Endothelial cell of umbilical vein (primary cell): ENCODE measurements at regions not wholly inside any gene's neighbourhood (a gene's known extent, or its start where the extent isn't known, plus 50 kb on each side); places are given as distances from the start of the nearest gene placed in this dataset.

Source experiments
- BruUV-seq: library from RNA; stranded (reverse); fragments of 400-500 nt; replicated peaks from 2 replicates; lab custom pipeline; 2021; lab: Mats Ljungman, UMichigan
- CTCF ChIA-PET: fragments of 300-600, 350-600 bp; sonication (Branson Sonifier 250); formaldehyde crosslinking; loops from one replicate; lab custom pipeline; 2021; ENCODE audit warnings: antibody characterized with exemption, inconsistent platforms; lab: Charles Lee
- POLR2A ChIA-PET: fragments of 300-600, 350-600 bp; sonication (Branson Sonifier 250); formaldehyde crosslinking; loops from one replicate; lab custom pipeline; 2021; ENCODE audit warnings: antibody characterized with exemption, inconsistent platforms; lab: Charles Lee
- DNase-seq: peaks from one replicate; pipeline ENCODE4 v3.0.0-alpha.2; 2011; ENCODE audit warnings: low read depth, low spot score
- FAIRE-seq: peaks from 2 replicates; lab custom pipeline; 2011; peaks lifted over from hg19 to GRCh38; lab: Jason Lieb, UNC
- H2AFZ ChIP-seq: 2 replicates; pipeline ENCODE4 v1.6.0; 2012; ENCODE audit warnings: low read depth, low read length, control low read depth, inconsistent platforms
- H3K27ac ChIP-seq: 2 replicates; pipeline ENCODE4 v1.5.1; 2011; ENCODE audit warnings: low read depth, mild to moderate bottlenecking, control low read depth, low read length, moderate library complexity; ENCODE audit not compliant: insufficient read depth
- H3K27me3 ChIP-seq, 2 experiments: 2 replicates each; pipeline versions ENCODE4 v1.6.0 to v1.6.1; 2011; ENCODE audit warnings: low read length in 2 of 2, mixed read lengths in 1 of 2; ENCODE audit not compliant: control insufficient read depth in 2 of 2, insufficient read depth in 2 of 2
- H3K36me3 ChIP-seq, 2 experiments: 2 replicates in 1 of 2; 3 replicates in 1 of 2; pipeline ENCODE4 v1.5.1; 2011; ENCODE audit warnings: low read length in 2 of 2, mild to moderate bottlenecking in 1 of 2, moderate library complexity in 1 of 2; ENCODE audit not compliant: control insufficient read depth in 2 of 2, insufficient read depth in 2 of 2; ENCODE audit errors: extremely low read depth in 1 of 2
- H3K4me1 ChIP-seq: 3 replicates; pipeline ENCODE4 v1.5.1; 2011; ENCODE audit warnings: mild to moderate bottlenecking, low read length; ENCODE audit not compliant: control insufficient read depth, insufficient read depth; ENCODE audit errors: extremely low read depth
- H3K4me2 ChIP-seq: 2 replicates; pipeline ENCODE4 v1.6.1; 2011; ENCODE audit warnings: low read length, control low read depth, mixed read lengths; ENCODE audit not compliant: insufficient read depth
- H3K4me3 ChIP-seq, 3 experiments: fragments of 200-600 bp in 1 of 3; sonication (generic), shearing (Covaris generic) in 1 of 3; replicated peaks in 1 of 3; 2 replicates each; pipeline ENCODE4 v1.5.1; 2011 to 2016; ENCODE audit warnings: control low read depth in 3 of 3, low read length in 3 of 3, mild to moderate bottlenecking in 2 of 3, inconsistent platforms in 1 of 3, low read depth in 1 of 3, moderate library complexity in 1 of 3; ENCODE audit not compliant: insufficient read depth in 1 of 3
- H3K79me2 ChIP-seq: 2 replicates; pipeline ENCODE4 v1.6.0; 2012; ENCODE audit warnings: low read length, inconsistent platforms; ENCODE audit not compliant: control insufficient read depth, insufficient read depth
- H3K9ac ChIP-seq: replicated peaks from 2 replicates; pipeline ENCODE3; 2011; ENCODE audit warnings: low read length, control low read depth; ENCODE audit not compliant: insufficient read depth; ENCODE audit errors: extremely low read depth
- H3K9me1 ChIP-seq: replicated peaks from 3 replicates; pipeline ENCODE4 v1.6.0; 2011; ENCODE audit warnings: mild to moderate bottlenecking, low read length; ENCODE audit not compliant: control insufficient read depth, insufficient read depth; ENCODE audit errors: extremely low read depth
- H3K9me3 ChIP-seq: replicated peaks from 2 replicates; pipeline ENCODE4 v1.5.1; 2012; ENCODE audit warnings: low read length, inconsistent platforms; ENCODE audit not compliant: control insufficient read depth, insufficient read depth
- H4K20me1 ChIP-seq: replicated peaks from 2 replicates; pipeline ENCODE3; 2011; ENCODE audit warnings: mild to moderate bottlenecking, low read length; ENCODE audit not compliant: control insufficient read depth, insufficient read depth; ENCODE audit errors: extremely low read depth
- CTCF ChIP-seq, 2 donors: IDR thresholded peaks; 1 replicate in 1 of 2; 2 replicates in 1 of 2; pipeline ENCODE4 v1.5.1; 2011; ENCODE audit warnings: low read length in 2 of 2, mild to moderate bottlenecking in 2 of 2, moderate library complexity in 2 of 2, control low read depth in 1 of 2, inconsistent platforms in 1 of 2, low read depth in 1 of 2; ENCODE audit not compliant: insufficient read depth in 1 of 2; ENCODE audit errors: extremely low read depth in 1 of 2
- JUN ChIP-seq: IDR thresholded peaks from 2 replicates; pipeline ENCODE4 v1.6.1; 2011; ENCODE audit warnings: borderline replicate concordance, low read depth; ENCODE audit not compliant: insufficient read length, insufficient read depth
- MYC ChIP-seq: IDR thresholded peaks from one replicate; pipeline ENCODE4 v1.6.1; 2011; ENCODE audit warnings: mild to moderate bottlenecking, low read depth, low read length
- POLR2A ChIP-seq: IDR thresholded peaks from 2 replicates; pipeline ENCODE4 v1.6.1; 2012; ENCODE audit warnings: low read depth, mild to moderate bottlenecking, control low read depth, low read length
- POLR2AphosphoS5 ChIP-seq: IDR thresholded peaks from 2 replicates; pipeline ENCODE4 v1.6.1; 2012; ENCODE audit warnings: low read depth, mild to moderate bottlenecking, control low read depth, low read length, moderate library complexity; ENCODE audit not compliant: insufficient read depth
- dilution Hi-C: fragments of 300-500 bp; cut with MboI; formaldehyde crosslinking; loops from one replicate; pipeline ENCODE4 v1.15.0; 2019; ENCODE audit warnings: low sequenced_read_pairs; ENCODE audit not compliant: extremely low pct_ligation_motif_present
- intact Hi-C: fragments of 100-400 bp; cut with micrococcal nuclease; formaldehyde crosslinking; loops from one replicate; pipeline ENCODE4 v1.10.0; 2022

GRCh38 chr16:73214825-73215677 lies 167.1 kb upstream of the ZFHX3 start:
- TF ChIP-seq JUN = no peak
- TF ChIP-seq POLR2AphosphoS5 = no peak
- TF ChIP-seq CTCF (IDR thresholded peaks at IDR 0.05; ENCODE audit: extremely low read depth in 1 of 2, insufficient read depth in 1 of 2, low read depth in 1 of 2, low read length in 2 of 2) = no peak
- TF ChIP-seq POLR2A = no peak
- no peak for TF ChIP-seq MYC
- CTCF ChIA-PET = interaction anchor here (0.6 kb wide), 1 partner anchor 326 kb away, joined by 3 read pairs; no protein-coding TSS in a partner anchor
- Histone ChIP-seq H3K4me3 (no peak overlapping the region), H3K4me1 (no peaks in the 10 kb centered on the region), H3K9me1 (no peaks in the 10 kb centered on the region), H3K4me2 (no peak overlapping the region), H3K9ac (no peak overlapping the region), H4K20me1 (no peaks in the 10 kb centered on the region), H3K27me3 (peaks cover 0 to 2% of the 10 kb centered on the region in 2 experiments), H3K27ac (no peak overlapping the region), H3K36me3 (no peaks in the 10 kb centered on the region), H2AFZ (no peak overlapping the region), H3K79me2 (no peaks in the 10 kb centered on the region), H3K9me3 (no peaks in the 10 kb centered on the region)
- BruUV-seq = no TSS peak
- POLR2A ChIA-PET = no interaction called here
- dilution Hi-C loops = no loop called here
- DNase-seq = no peak
- FAIRE-seq = no peak
- intact Hi-C loops = no loop called here
